ENCODE measurements at regions not wholly inside any gene's neighbourhood (a gene's known extent, or its start where the extent isn't known, plus 50 kb on each side); places are given as distances from the start of the nearest gene placed in this dataset.

- no peak for TF ChIP-seq CTCF (IDR thresholded peaks at IDR 0.05)
- no peak overlapping the region for H3K27ac ChIP-seq
Measured at GRCh38 chr18:46401486-46402070, 255.4 kb downstream of the LOXHD1 start.

DNA sequence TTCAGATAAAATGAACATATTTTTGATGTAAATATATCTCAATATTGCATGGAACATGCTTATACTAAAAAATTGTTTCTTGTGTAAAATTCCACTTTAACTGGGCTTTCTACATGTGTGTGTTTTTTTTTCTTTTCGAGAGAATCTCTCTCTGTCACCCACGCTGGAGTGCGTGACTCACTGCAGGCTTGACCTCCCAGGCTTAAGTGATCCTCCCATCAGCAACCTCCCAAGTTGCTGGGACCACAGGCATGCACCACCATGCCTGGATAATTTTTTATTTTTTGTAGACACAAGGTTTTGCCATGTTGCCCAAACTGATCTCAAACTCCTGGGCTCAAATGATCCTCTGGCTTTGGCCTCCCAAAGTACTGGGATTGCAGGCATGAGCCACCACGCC, 254.6 kb downstream of the LOXHD1 start:
- H3K27me3 ChIP-seq, result no peaks in the 10 kb centered on the region
- no peak for TF ChIP-seq CTCF (IDR thresholded peaks at IDR 0.05)
- DNase-seq, result no peak
- H3K4me1 ChIP-seq, result peaks cover 0 to 13% (median 5%) of the 10 kb centered on the region in 4 donors
- intact Hi-C loops (cut with DNase I; ENCODE audit: low total_unique reads), result no loop called here
- no peaks in the 10 kb centered on the region for H3K9me3 ChIP-seq
- no peaks in the 10 kb centered on the region for H3K36me3 ChIP-seq
- H3K4me3 ChIP-seq, result no peak overlapping the region
- H3K27ac ChIP-seq, result no peak overlapping the region

More at GRCh38 chr18:46401486-46402070, 255.4 kb downstream of the LOXHD1 start:
- intact Hi-C loops (cut with DNase I; ENCODE audit: low total_unique reads), result no loop called here
- Histone ChIP-seq H3K4me3 (no peak overlapping the region), H3K27me3 (no peaks in the 10 kb centered on the region), H3K36me3 (no peaks in the 10 kb centered on the region), H3K9me3 (no peaks in the 10 kb centered on the region), H3K4me1 (peaks cover 0 to 5% (median 2%) of the 10 kb centered on the region in 4 donors)
- DNase-seq, result no peak

DNA sequence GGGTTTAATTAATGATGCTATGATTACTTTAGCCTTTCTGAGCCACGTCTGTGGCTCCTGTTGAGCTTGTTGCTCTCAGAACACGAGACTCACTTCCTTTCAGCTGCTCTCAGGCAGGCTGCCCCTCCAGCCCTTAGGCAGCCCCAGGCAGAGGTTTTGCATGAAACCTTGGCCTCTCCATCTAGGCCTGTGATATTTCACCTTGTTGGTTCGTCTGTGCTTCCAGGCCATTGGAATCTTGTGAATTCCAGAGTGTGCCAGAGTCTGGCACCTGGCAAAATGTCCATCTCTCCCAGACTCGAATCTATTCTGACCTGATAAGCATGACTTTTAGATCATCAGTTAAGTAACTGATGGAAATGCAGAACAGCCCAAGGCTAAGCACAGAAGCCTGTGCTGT, 254.1 kb downstream of the LOXHD1 start:
- TF ChIP-seq CTCF (IDR thresholded peaks at IDR 0.05), result no peak
- intact Hi-C loops (cut with DNase I; ENCODE audit: low total_unique reads), result no loop called here
- no peak for DNase-seq
- H3K4me1 ChIP-seq, result peaks cover 0 to 18% (median 9%) of the 10 kb centered on the region in 4 donors
- H3K36me3 ChIP-seq, result no peaks in the 10 kb centered on the region
- H3K27ac ChIP-seq, result no peak overlapping the region
- H3K9me3 ChIP-seq, result no peaks in the 10 kb centered on the region
- H3K4me3 ChIP-seq, result no peak overlapping the region
- no peaks in the 10 kb centered on the region for H3K27me3 ChIP-seq

GRCh38 chr18:46405832-46406538, 251.0 kb downstream of the LOXHD1 start:
- no peak for TF ChIP-seq CTCF (IDR thresholded peaks at IDR 0.05)
- H3K27me3 ChIP-seq, result no peaks in the 10 kb centered on the region
- no peaks in the 10 kb centered on the region for H3K9me3 ChIP-seq
- no peaks in the 10 kb centered on the region for H3K36me3 ChIP-seq
- H3K4me3 ChIP-seq, result no peak overlapping the region
- intact Hi-C loops (cut with DNase I; ENCODE audit: low total_unique reads), result no loop called here
- H3K4me1 ChIP-seq, result peaks cover 0 to 24% (median 15%) of the 10 kb centered on the region in 4 donors
- DNase-seq, result no peak
- H3K27ac ChIP-seq, result no peak overlapping the region

DNA sequence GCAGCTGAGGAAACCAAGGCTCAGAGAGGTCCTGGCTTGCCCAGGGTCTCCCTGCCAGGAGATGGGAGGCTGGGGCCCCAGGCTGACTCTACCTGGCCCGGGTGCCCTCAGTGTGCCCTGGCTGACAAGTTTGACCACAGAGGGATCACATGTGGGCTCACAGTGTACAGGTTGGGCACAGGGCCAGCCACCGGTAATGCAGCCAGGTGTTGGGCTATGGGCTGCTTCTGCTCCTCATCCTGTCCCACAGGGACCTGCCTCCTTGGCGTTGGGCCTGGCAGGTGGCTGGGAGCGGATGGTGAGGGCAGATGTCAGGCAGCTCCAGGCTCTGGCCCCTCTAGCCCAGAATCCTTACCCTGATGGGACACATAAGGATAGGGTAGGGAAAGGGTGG, 250.5 kb downstream of the LOXHD1 start:
- H3K4me1 ChIP-seq, result peaks cover 0 to 24% (median 15%) of the 10 kb centered on the region in 4 donors
- no peak for TF ChIP-seq CTCF (IDR thresholded peaks at IDR 0.05)
- H3K9me3 ChIP-seq, result no peaks in the 10 kb centered on the region
- H3K4me3 ChIP-seq, result no peak overlapping the region
- intact Hi-C loops (cut with DNase I; ENCODE audit: low total_unique reads), result no loop called here
- H3K27me3 ChIP-seq, result no peaks in the 10 kb centered on the region
- peak overlapping the region; percentile 58 to 62 for H3K27ac ChIP-seq
- DNase-seq, result no peak
- no peaks in the 10 kb centered on the region for H3K36me3 ChIP-seq
